HepG2 (cell line): ENCODE measurements at regions not wholly inside any gene's neighbourhood (a gene's known extent, or its start where the extent isn't known, plus 50 kb on each side); places are given as distances from the start of the nearest gene placed in this dataset.
A peak's percentile ranks its signal among the peaks of the same experiment; 100 is the strongest.

Experiments
- CEBPG ChIP-seq: IDR thresholded peaks from 2 replicates; pipeline ENCODE4 v1.6.1; 2016
- ELF3 ChIP-seq: IDR thresholded peaks from 2 replicates; pipeline ENCODE4 v1.6.1; 2016; ENCODE audit warnings: missing genetic modification reagents, missing compliant biosample characterization
- HMGXB3 ChIP-seq: sonication (generic); formaldehyde crosslinking; IDR thresholded peaks from 2 replicates; pipeline ENCODE4 v1.4.0; 2020; ENCODE audit warnings: missing genetic modification reagents, borderline replicate concordance
- HNF1A ChIP-seq, 2 experiments: sonication (generic) in 1 of 2; formaldehyde crosslinking in 1 of 2; IDR thresholded peaks; 2 replicates each; pipeline versions ENCODE4 v1.4.0 to v1.6.1; 2016 to 2020; ENCODE audit warnings: borderline replicate concordance in 1 of 2, low read depth in 1 of 2, mild to moderate bottlenecking in 1 of 2, missing genetic modification reagents in 1 of 2
- KAT8 ChIP-seq: IDR thresholded peaks from 2 replicates; pipeline ENCODE4 v1.6.1; 2016; ENCODE audit warnings: missing genetic modification reagents, missing compliant biosample characterization
- NFE2L1 ChIP-seq: sonication (generic); formaldehyde crosslinking; IDR thresholded peaks from 2 replicates; pipeline ENCODE4 v1.4.0; 2020; ENCODE audit warnings: missing genetic modification reagents, mild to moderate bottlenecking, borderline replicate concordance
- NR2F6 ChIP-seq, 2 experiments: IDR thresholded peaks; 2 replicates each; pipeline ENCODE4 v1.6.1; 2016; ENCODE audit warnings: antibody characterized with exemption in 1 of 2, mild to moderate bottlenecking in 1 of 2
- PPARG ChIP-seq: conservative IDR thresholded peaks from 2 replicates; pipeline ENCODE4 v1.6.1; 2016; ENCODE audit warnings: missing biosample characterization, missing genetic modification reagents
- SALL1 ChIP-seq: sonication (generic); formaldehyde crosslinking; IDR thresholded peaks from 2 replicates; pipeline ENCODE4 v1.8.0; 2022; ENCODE audit warnings: mild to moderate bottlenecking, missing genetic modification reagents
- ZNF280B ChIP-seq: sonication (generic); formaldehyde crosslinking; IDR thresholded peaks from 2 replicates; pipeline ENCODE4 v1.5.0; 2020; ENCODE audit warnings: missing genetic modification reagents, mild to moderate bottlenecking, borderline replicate concordance
- ZNF33B ChIP-seq: sonication (generic); formaldehyde crosslinking; IDR thresholded peaks from 2 replicates; pipeline ENCODE4 v1.5.1; 2020; ENCODE audit warnings: mild to moderate bottlenecking, missing genetic modification reagents
- ZNF501 ChIP-seq: sonication (generic); formaldehyde crosslinking; IDR thresholded peaks from 2 replicates; pipeline ENCODE4 v1.5.1; 2020; ENCODE audit warnings: mild to moderate bottlenecking, moderate library complexity, missing genetic modification reagents
- ZNF512B ChIP-seq: sonication (generic); formaldehyde crosslinking; IDR thresholded peaks from 2 replicates; pipeline ENCODE4 v1.5.1; 2020; ENCODE audit warnings: missing genetic modification reagents, mild to moderate bottlenecking, borderline replicate concordance
- ZNF572 ChIP-seq: sonication (generic); formaldehyde crosslinking; IDR thresholded peaks from 2 replicates; pipeline ENCODE4 v1.5.1; 2020; ENCODE audit warnings: mild to moderate bottlenecking, missing genetic modification reagents
- ZNF615 ChIP-seq: sonication (generic); formaldehyde crosslinking; IDR thresholded peaks from 2 replicates; pipeline ENCODE4 v1.5.0; 2020; ENCODE audit warnings: mild to moderate bottlenecking, missing genetic modification reagents, borderline replicate concordance
- ZNF839 ChIP-seq: sonication (generic); formaldehyde crosslinking; IDR thresholded peaks from 2 replicates; pipeline ENCODE4 v1.4.0; 2020; ENCODE audit warnings: missing genetic modification reagents, mild to moderate bottlenecking, borderline replicate concordance

GRCh38 chr20:50267866-50268219 is 77.2 kb downstream of the CEBPB start (continued):
- TF ChIP-seq HMGXB3 (CRISPR knock-in tag) (0 out of 2 replicates have a peak, but pooled peaks have one; percentile 5), CEBPG (CRISPR knock-in tag) (0 out of 2 replicates have a peak, but pooled peaks have one; percentile 3), NR2F6 (IDR thresholded peaks at IDR 0.05) (no peak; the same call in 1 of the 2 replicates), NR2F6 (CRISPR knock-in tag; IDR thresholded peaks at IDR 0.05) (0 out of 2 replicates have a peak, but pooled peaks have one; percentile 16), SALL1 (CRISPR knock-in tag) (0 out of 2 replicates have a peak, but pooled peaks have one; percentile 5), PPARG (peak; percentile 80), ZNF501 (CRISPR knock-in tag) (0 out of 2 replicates have a peak, but pooled peaks have one; percentile 5), ZNF512B (no peak), ZNF615 (no peak), ZNF33B (no peak), ZNF280B (0 out of 2 replicates have a peak, but pooled peaks have one; percentile 8), ZNF572 (no peak), ZNF839 (CRISPR knock-in tag) (no peak; the same call in 1 of the 2 replicates), ELF3 (CRISPR knock-in tag) (peak; percentile 12), HNF1A (IDR thresholded peaks at IDR 0.05; ENCODE audit: low read depth) (no peak), HNF1A (CRISPR knock-in tag; IDR thresholded peaks at IDR 0.05; ENCODE audit: borderline replicate concordance) (0 out of 2 replicates have a peak, but pooled peaks have one; percentile 21), KAT8 (CRISPR knock-in tag) (0 out of 2 replicates have a peak, but pooled peaks have one; percentile 29), NFE2L1 (CRISPR knock-in tag) (peak; percentile 68; the same call in 1 of the 2 replicates)
